HCT116 (cell line): ENCODE measurements at regions not wholly inside any gene's neighbourhood (a gene's known extent, or its start where the extent isn't known, plus 50 kb on each side); places are given as distances from the start of the nearest gene placed in this dataset.

Experiments used
- ATAC-seq: fragments of 200-7000 bp; cut with Tn5 transposase; 2 replicates; pipeline ENCODE4 v1.9.1; 2020; ENCODE audit warnings: mild to moderate bottlenecking, moderate library complexity
- BruUV-seq: library from RNA; stranded (reverse); fragments of 400-500 nt; replicated peaks from 2 replicates; lab custom pipeline; 2021; lab: Mats Ljungman, UMichigan
- CTCF ChIA-PET: fragments of 300-600 bp; sonication (Branson Sonifier 250); formaldehyde crosslinking; loops from one replicate; lab custom pipeline; 2021; ENCODE audit warnings: antibody characterized with exemption; lab: Charles Lee
- POLR2A ChIA-PET: fragments of 300-600, 350-600 bp; sonication (Branson Sonifier 250); formaldehyde crosslinking; loops from one replicate; lab custom pipeline; 2021; ENCODE audit warnings: antibody characterized with exemption; lab: Charles Lee
- RAD21 ChIA-PET, 2 experiments: fragments of 300-600 bp; sonication (Branson Sonifier 250); formaldehyde crosslinking; loops; one replicate each; lab custom pipeline; 2023; ENCODE audit warnings: low total read pairs in 2 of 2; ENCODE audit not compliant: uncharacterized antibody in 2 of 2, unreplicated experiment in 2 of 2, low non-redundant PET in 1 of 2; lab: Charles Lee
- DNase-seq: peaks from one replicate; pipeline ENCODE4 v3.0.0-alpha.2; 2010; ENCODE audit warnings: low read depth, low spot score
- H2AFZ ChIP-seq: fragments of 200-600 bp; shearing (Covaris generic), sonication (generic); 2 replicates; pipeline ENCODE4 v1.6.1; 2017; ENCODE audit warnings: low read depth, mixed run types, mixed read lengths, antibody characterized with exemption, low read length; ENCODE audit not compliant: poor library complexity, severe bottlenecking
- H3K27ac ChIP-seq: 2 replicates; pipeline ENCODE4 v1.5.1; 2012; ENCODE audit warnings: low read depth, low read length
- H3K27me3 ChIP-seq: fragments of 200-600 bp; sonication (generic); 2 replicates; pipeline ENCODE4 v1.6.1; 2016; ENCODE audit warnings: mixed run types, low read length, mixed read lengths; ENCODE audit not compliant: insufficient read depth
- H3K36me3 ChIP-seq, 2 experiments: fragments of 200-500 bp in 1 of 2; fragments of 200-600 bp in 1 of 2; sonication (Bioruptor generic) in 1 of 2; sonication (generic) in 1 of 2; 2 replicates each; pipeline versions ENCODE4 v1.5.1 to v1.6.1; 2014 to 2016; ENCODE audit warnings: low read length in 2 of 2, inconsistent platforms in 1 of 2, mixed read lengths in 1 of 2, mixed run types in 1 of 2; ENCODE audit not compliant: insufficient read depth in 2 of 2, control insufficient read depth in 1 of 2
- H3K4me1 ChIP-seq, 2 experiments: fragments of 200-600 bp in 1 of 2; sonication (generic) in 1 of 2; 2 replicates each; pipeline versions ENCODE4 v1.5.1 to v1.6.1; 2012 to 2017; ENCODE audit warnings: low read length in 2 of 2, inconsistent platforms in 1 of 2, mild to moderate bottlenecking in 1 of 2, mixed read lengths in 1 of 2, mixed run types in 1 of 2, moderate library complexity in 1 of 2; ENCODE audit not compliant: insufficient read depth in 2 of 2, control insufficient read depth in 1 of 2
- H3K4me2 ChIP-seq: fragments of 200-600 bp; sonication (generic); 2 replicates; pipeline ENCODE4 v1.6.1; 2017; ENCODE audit warnings: mixed run types, low read length, mixed read lengths
- H3K4me3 ChIP-seq, 2 experiments: fragments of 200-600 bp in 1 of 2; sonication (generic) in 1 of 2; replicated peaks in 1 of 2; 2 replicates each; pipeline ENCODE4 v1.5.1; 2011 to 2016; ENCODE audit warnings: low read length in 2 of 2, control low read depth in 1 of 2, low read depth in 1 of 2, mild to moderate bottlenecking in 1 of 2, mixed read lengths in 1 of 2, mixed run types in 1 of 2
- H3K79me2 ChIP-seq: fragments of 200-600 bp; sonication (generic); 2 replicates; pipeline ENCODE4 v1.6.1; 2017; ENCODE audit warnings: mild to moderate bottlenecking, mixed run types, low read length, moderate library complexity, mixed read lengths; ENCODE audit not compliant: insufficient read depth
- H3K9ac ChIP-seq: fragments of 200-600 bp; sonication (generic); 2 replicates; pipeline ENCODE4 v1.6.1; 2016; ENCODE audit warnings: low read length, mixed read lengths
- H3K9me2 ChIP-seq: fragments of 200-600 bp; sonication (generic), shearing (Covaris generic); 2 replicates; pipeline ENCODE4 v1.6.1; 2017; ENCODE audit warnings: mixed run types, mild to moderate bottlenecking, moderate library complexity; ENCODE audit not compliant: insufficient read depth
- H3K9me3 ChIP-seq, 2 experiments: fragments of 200-500 bp in 1 of 2; fragments of 200-600 bp in 1 of 2; sonication (Bioruptor generic) in 1 of 2; sonication (generic) in 1 of 2; 2 replicates each; pipeline ENCODE4 v1.6.1; 2014 to 2017; ENCODE audit warnings: low read length in 2 of 2, mixed read lengths in 2 of 2, inconsistent platforms in 1 of 2, low read depth in 1 of 2, mild to moderate bottlenecking in 1 of 2, mixed run types in 1 of 2, moderate library complexity in 1 of 2; ENCODE audit not compliant: control insufficient read depth in 1 of 2, insufficient read depth in 1 of 2
- H4K20me1 ChIP-seq: fragments of 200-600 bp; sonication (generic), shearing (Covaris generic); 2 replicates; pipeline ENCODE4 v1.6.1; 2017; ENCODE audit warnings: mixed run types, mild to moderate bottlenecking, moderate library complexity; ENCODE audit not compliant: insufficient read depth
- ATF3 ChIP-seq: IDR thresholded peaks from 2 replicates; pipeline ENCODE4 v1.6.1; 2012
- CEBPB ChIP-seq: IDR thresholded peaks from 2 replicates; pipeline ENCODE4 v1.6.1; 2012; ENCODE audit warnings: low read depth
- ELF1 ChIP-seq: IDR thresholded peaks from 2 replicates; pipeline ENCODE4 v1.6.1; 2012; ENCODE audit warnings: low read depth, borderline replicate concordance
- EZH2phosphoT487 ChIP-seq: fragments of 200-600 bp; IDR thresholded peaks from 2 replicates; pipeline ENCODE4 v1.6.1; 2018; ENCODE audit warnings: antibody characterized with exemption, borderline replicate concordance
- JUND ChIP-seq: IDR thresholded peaks from 2 replicates; pipeline ENCODE4 v1.6.1; 2012
- POLR2A ChIP-seq: IDR thresholded peaks from 2 replicates; pipeline ENCODE4 v1.7.0; 2011; ENCODE audit warnings: borderline replicate concordance; ENCODE audit not compliant: insufficient read depth, insufficient read length; ENCODE audit errors: extremely low read depth
- RAD21 ChIP-seq: IDR thresholded peaks from 2 replicates; pipeline ENCODE4 v1.6.1; 2012; ENCODE audit warnings: low read depth, mild to moderate bottlenecking
- REST ChIP-seq: IDR thresholded peaks from 2 replicates; pipeline ENCODE4 v1.6.1; 2012; ENCODE audit warnings: low read depth
- SRF ChIP-seq: IDR thresholded peaks from 2 replicates; pipeline ENCODE4 v1.6.1; 2012; ENCODE audit warnings: low read depth
- TCF7L2 ChIP-seq: IDR thresholded peaks from 2 replicates; pipeline ENCODE4 v1.7.0; 2011; ENCODE audit warnings: borderline replicate concordance, inconsistent platforms; ENCODE audit not compliant: insufficient read depth, insufficient read length; ENCODE audit errors: extremely low read depth
- ZBTB33 ChIP-seq: IDR thresholded peaks from 2 replicates; pipeline ENCODE4 v1.6.1; 2011; ENCODE audit warnings: mild to moderate bottlenecking, low read length, moderate library complexity; ENCODE audit not compliant: insufficient replicate concordance; ENCODE audit errors: extremely low read depth
- ZFX ChIP-seq: fragments of 450-650 bp; IDR thresholded peaks from 2 replicates; pipeline ENCODE4 v1.6.1; 2017
- ZNF274 ChIP-seq: fragments of 200-500 bp; sonication (Bioruptor generic); IDR thresholded peaks from 2 replicates; pipeline ENCODE4 v1.6.1; 2014; ENCODE audit warnings: mild to moderate bottlenecking, low read depth, low read length, inconsistent platforms
- intact Hi-C: fragments of 100-400 bp; cut with micrococcal nuclease; formaldehyde crosslinking; loops from 2 replicates; pipeline ENCODE4 v1.10.0; 2022

DNA sequence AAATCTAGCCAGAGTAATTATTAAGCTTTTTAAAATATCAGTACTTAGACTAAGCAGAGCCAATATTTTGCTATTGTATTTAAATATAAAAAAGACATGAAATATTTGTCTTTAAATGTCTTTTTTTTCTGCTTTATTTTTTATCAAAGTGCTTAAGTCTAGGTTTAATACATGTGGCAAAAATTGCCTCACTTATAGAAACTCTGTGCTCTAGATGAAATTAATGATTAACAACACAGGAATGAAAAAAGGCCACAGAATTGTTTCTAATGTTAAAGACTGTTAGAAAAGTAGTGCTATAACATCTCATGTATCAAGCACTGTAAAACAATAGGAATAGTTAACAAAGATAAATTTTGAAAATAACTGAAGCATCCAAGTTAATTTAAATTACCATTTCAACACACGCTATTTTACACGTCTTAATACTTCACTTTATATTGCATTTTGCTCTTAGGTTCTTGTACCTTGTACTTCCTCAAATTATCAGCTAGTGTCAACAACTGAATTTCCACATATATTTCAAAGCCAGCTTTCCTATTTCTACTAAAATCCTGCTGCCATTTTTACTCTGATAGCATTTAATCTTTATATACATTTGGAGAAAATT lies 1515.1 kb downstream of the HACE1 start (continued):
- no peak for TF ChIP-seq REST
- TF ChIP-seq ZNF274: no peak
- no peak for TF ChIP-seq SRF
- TF ChIP-seq ZFX: no peak
- TF ChIP-seq CEBPB: no peak

DNA sequence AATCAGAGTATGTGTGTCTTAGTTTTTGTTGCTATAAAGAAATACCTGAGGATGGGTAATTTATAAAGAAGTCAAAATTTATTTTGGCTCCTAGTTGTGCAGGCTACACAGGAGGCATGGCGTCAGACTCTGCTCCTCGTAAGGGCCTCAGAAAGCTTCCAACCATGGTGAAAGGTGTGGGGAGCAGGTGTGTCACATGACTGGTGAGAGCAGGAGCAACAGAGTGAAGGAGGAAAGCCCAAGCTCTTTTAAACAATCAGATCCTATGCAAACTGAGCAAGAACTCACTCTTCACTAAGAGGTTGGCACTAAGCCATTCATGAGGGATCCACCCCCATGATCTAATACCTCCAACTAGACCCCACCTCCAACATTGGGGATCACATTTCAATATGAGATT lies 1524.3 kb downstream of the HACE1 start:
- intact Hi-C loops: no loop called here
- ATAC-seq: no peak

More for the DNA sequence above, 1524.3 kb downstream of the HACE1 start:
- Histone ChIP-seq H3K9ac (no peak overlapping the region), H3K4me2 (no peak overlapping the region), H3K79me2 (no peaks in the 10 kb centered on the region), H3K9me2 (no peaks in the 10 kb centered on the region), H3K27me3 (no peaks in the 10 kb centered on the region), H3K36me3 (no peaks in the 10 kb centered on the region), H3K9me3 (no peaks in the 10 kb centered on the region), H3K4me3 (no peak overlapping the region), H2AFZ (peak overlapping the region; percentile 53), H3K27ac (no peak overlapping the region), H3K4me1 (no peaks in the 10 kb centered on the region), H4K20me1 (no peaks in the 10 kb centered on the region; the same call in 1 of the 2 replicates)
- BruUV-seq: no TSS peak
- CTCF ChIA-PET: no interaction called here
- TF ChIP-seq RAD21 (no peak), ELF1 (no peak), REST (no peak), EZH2phosphoT487 (no peak), ATF3 (no peak), TCF7L2 (no peak), POLR2A (no peak), ZBTB33 (no peak), JUND (no peak), ZFX (no peak), SRF (no peak)
- RAD21 ChIA-PET: no interaction called here
- DNase-seq: no peak
- POLR2A ChIA-PET: no interaction called here
